Activated T-cell treated with anti-CD3 and anti-CD28 coated beads, Interleukin-2, amount 50 U/mL, for 48 hours (primary cell): ENCODE measurements at regions not wholly inside any gene's neighbourhood (a gene's known extent, or its start where the extent isn't known, plus 50 kb on each side); places are given as distances from the start of the nearest gene placed in this dataset.

Source experiments
- DNase-seq, 2 experiments: peaks; one replicate each; pipeline ENCODE4 v3.0.0-alpha.2; 2020

DNA sequence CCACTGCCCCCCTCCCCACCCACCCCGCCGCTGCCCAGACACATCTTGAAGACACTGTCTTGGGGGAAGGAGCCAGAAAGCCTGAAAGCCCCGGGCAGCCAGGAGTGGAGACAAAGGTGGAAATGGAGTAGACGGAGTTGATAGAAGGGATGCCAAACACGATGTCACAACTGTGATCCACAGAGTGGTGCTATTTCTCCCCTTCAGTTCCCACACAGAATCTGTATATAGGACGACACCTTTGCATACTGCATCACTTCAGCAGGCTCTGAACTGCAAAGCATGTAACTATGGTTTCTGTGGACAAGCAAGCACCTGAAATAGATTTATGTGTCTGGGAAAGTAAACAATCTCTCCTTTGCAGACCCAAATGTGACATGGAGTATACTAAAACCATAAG, 56.4 kb upstream of the F13A1 start:
- no peak for DNase-seq

GRCh38 chr6:6377621-6378020, 57.2 kb upstream of the F13A1 start:
- DNase-seq, result no peak

GRCh38 chr6:6379573-6379972, 59.1 kb upstream of the F13A1 start:
- DNase-seq, result no peak

DNA sequence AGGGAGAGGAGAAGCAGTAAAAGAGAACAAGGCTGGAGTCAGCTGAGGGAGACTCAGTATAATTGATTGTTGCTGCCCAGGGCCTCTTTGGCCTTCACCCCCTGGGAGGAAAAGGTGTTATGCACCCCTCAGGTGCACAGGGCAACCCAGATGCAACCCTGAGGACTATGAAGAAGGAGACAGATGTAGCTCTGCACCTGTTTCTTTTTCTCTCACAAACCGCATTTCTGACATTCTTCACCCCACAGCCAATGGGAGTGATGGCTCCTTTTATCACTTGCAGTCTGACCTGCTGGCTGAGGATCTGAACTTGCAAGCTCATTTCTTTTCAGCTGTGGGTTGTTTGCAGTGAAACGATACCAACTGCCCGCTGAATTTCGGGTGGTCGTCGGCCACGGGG, 64.1 kb upstream of the F13A1 start:
- no peak for DNase-seq

DNA sequence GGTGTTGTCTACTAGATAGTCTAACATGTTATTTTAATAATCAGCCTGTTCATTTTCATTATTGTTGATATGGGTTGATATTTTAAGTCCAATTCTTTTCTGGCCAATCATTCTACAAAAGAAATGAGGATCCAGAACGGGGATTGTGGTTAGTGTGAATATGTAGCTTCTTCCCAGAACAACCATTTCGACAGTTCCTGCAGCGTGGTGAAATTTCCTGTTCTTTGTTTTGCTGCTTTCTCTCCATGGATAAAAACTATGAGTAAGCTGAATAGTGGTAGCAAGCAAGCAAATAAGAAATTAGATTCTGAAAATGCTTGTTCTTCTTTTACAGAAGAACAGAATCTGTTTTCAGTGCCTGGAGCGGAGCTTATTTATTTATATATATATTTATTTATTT, 65.5 kb upstream of the F13A1 start:
- DNase-seq, result no peak

GRCh38 chr6:6390849-6391602, 70.6 kb upstream of the F13A1 start:
- no peak for DNase-seq

GRCh38 chr6:6392214-6393068, 72.0 kb upstream of the F13A1 start:
- DNase-seq, result no peak

DNA sequence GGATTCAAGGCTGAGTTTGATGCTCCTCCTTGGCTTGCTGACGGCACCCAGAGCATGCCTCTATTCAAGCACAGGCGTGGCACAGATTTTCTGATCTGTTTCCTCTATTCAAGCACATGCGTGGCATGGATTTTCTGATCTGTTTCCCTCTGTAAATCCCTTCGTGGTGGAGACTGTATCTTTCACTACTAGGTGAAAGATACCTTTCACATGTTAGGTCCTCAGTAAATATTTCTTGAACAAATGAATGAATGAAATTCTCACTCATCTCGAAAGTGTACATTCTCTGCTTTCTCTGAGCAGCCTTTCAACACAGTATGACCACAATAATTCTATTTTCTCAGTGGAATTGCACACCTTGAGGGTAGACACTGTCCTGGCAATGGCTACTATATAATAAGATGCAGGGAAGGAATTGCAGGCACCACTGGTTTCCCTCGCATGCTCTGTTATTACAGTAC, 72.6 kb upstream of the F13A1 start:
- no peak for DNase-seq

DNA sequence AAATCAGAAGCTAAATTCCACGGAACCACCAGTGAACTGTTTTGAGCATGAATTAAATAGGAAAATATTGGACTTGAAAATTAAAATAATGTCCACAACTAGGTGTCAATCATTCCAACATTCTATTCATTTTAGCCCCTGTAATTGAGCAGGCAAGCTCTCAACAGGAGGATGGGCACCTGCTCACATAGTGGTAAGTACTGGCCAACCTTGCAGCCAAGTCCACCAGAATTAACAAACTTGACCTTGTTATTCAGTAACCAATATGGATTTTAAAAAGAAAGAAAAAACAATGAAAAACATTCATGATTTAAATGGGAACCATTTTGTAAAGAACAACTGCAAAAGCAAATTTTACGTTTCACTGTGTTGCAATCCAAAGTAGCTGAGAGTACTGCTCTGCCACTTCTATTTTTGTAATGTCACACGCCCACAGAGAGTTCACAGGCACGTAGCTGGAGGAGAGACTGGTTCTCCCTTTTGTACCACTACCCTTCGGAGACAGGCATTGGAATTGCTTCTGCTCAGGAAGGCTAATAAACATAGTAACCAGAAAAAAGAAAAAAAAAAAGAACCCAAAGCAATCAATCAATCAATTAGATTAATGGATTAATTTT, 75.2 kb upstream of the F13A1 start:
- no peak for DNase-seq

DNA sequence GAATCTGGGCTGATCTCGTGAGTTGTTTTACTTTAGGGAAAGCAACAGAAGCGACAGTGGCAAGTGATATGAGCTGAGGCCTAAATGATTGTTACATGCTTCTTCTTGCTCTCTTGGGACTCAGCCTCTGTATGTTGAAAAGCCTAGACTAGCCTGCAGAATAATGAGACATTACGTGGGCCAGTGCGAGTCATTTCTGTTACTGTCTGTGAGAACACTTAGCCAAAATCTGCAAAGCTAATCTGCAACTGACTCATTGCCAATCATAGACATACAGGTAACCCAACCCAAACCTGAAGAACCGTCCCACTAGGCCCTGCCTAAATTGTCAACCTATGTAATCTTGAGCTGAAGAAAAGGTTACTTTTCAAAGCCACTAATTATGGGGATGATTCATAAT, 77.4 kb upstream of the F13A1 start:
- DNase-seq, result no peak

DNA sequence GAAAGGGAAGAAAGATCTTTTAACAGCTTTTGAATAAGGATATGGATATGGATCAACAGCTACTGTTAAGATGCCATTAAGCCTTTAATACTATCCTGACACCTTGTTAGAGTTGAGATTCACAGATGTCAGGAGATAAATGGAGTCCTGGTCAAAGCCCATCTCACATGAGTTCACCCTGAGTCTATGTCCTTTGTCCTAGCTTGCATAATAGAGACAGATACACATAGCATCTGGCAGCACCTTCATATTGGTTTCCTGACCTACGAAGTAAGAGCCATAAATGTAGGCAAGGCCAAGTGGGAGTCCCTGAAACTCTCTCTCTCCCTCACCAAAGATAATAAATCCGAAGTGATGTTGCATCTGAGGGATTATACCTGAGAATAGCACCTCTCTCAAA, 79.1 kb upstream of the F13A1 start:
- no peak for DNase-seq

DNA sequence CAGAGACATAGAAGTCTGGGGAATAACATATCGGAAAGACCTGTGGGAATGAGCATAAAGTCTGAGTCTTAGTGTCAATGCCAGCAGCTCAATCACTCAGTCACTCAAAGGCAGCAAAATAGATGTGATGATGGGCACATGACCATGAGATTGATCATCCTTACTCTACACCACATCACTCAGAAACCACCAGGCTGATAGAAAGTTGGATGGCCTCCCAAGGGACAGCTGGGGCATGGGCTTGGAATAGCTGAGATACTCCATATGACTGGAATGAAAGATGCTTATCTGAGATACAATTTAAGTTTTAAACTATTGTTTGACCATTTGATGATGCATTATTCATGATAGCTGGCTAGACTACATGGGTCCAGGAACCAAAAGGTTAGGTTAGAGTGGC, 80.9 kb upstream of the F13A1 start:
- DNase-seq, result no peak

DNA sequence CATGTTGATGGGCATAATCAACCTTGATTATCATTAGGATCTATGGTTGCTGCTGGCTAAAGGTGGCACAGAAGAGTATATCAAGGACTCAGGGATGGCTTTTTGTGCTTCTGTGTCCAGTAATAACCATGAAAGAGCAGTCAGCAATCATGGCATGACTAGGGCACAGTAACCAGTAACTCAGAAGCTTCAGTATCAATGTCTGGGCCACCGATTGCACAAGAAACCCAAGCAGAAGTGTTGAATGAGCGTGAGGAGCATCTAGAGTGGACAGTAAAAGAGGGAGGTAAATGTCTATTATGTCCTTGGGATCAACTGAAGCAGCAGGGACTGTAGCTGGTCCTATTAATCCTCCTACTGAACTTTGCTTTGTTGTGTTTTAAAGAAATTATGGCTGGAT, 81.5 kb upstream of the F13A1 start:
- no peak for DNase-seq

GRCh38 chr6:6402591-6402990, 82.1 kb upstream of the F13A1 start:
- no peak for DNase-seq

DNA sequence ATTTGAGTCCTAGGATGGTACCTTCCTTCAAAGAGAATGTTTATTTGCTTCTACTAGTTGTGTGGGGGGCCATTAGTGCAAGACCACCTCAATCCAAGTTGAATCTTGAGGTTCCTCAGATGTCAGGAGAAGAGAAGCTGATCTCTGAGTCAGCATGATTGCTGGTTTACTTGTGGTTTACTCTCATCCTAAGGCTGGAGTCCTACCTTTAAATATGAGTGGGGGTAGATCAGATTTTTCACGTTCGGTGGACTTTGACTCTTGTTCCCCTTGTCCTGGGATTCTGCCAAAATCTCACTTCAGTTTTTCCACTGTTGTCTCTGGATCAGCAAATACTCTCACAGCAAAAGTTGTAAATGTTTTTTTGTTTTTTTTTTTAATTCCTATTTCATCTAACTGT, 84.6 kb upstream of the F13A1 start:
- DNase-seq, result no peak

DNA sequence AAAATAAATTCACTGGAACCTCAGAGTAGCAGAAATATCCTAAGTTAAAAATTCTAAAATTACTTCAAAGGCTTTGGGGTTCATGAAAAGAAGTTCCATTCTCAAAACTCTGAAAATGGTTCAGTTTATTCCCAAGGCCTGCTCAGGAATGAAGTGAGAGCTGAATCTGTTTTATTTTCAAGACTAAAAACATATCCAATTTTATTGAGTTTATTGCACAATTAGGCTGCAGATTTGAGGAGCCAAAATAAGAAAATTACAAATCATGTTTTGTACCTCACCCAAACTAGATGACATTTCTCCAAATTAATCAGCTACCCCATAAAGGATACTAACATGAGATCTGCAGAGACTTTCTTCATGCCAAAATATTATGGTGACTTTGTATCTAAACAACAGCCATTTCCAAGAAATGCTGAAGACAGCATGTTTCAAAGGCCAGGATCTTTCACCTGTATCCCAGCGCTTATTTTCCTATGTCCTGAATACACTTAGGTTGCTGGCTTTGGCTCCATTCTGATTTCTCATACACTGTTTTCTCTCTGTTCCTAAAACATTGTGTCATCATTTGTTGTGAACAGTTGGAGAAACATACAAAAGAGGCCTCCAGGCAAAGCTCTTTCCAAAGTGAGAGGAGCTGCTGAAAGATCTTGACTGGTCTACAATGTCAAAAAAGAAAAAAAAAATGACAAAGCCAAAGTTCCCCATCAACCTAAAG, 85.7 kb upstream of the F13A1 start:
- no peak for DNase-seq

- no peak for DNase-seq
Observed at GRCh38 chr6:6406715-6407070, 86.2 kb upstream of the F13A1 start.

- no peak for DNase-seq
Observed at GRCh38 chr6:6407071-6407741, 86.7 kb upstream of the F13A1 start.

DNA sequence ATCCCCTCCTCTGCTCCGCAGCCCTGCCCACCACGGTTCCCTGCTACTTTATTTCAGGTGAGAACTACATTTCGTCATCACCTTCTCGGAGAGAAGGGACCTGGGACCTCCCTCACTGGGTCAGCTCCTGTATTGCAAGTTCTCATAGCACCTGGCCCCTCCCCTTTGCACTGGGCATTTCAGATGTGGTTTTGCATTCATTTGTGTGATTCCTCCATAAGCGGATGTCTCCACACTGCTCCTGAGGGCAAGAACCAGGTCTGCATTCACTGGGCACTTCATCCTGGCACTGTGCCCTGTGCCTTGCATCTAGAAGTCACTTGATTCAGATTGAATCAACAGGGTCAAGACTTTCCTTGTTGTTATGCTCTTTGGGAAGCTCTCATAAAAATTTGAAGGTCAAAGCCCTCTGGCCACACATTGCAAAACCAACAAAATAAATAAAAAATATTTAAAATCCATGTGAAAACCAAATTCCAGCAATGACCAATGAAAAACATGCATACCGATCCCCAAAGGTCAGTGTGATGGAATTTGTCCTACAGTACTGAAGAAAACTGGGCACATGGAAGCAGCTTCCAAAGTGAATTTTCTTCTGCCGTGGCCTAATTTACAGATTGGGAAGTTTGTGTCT, 89.1 kb upstream of the F13A1 start:
- no peak for DNase-seq

GRCh38 chr6:6411115-6411514, 90.7 kb upstream of the F13A1 start:
- no peak for DNase-seq

DNA sequence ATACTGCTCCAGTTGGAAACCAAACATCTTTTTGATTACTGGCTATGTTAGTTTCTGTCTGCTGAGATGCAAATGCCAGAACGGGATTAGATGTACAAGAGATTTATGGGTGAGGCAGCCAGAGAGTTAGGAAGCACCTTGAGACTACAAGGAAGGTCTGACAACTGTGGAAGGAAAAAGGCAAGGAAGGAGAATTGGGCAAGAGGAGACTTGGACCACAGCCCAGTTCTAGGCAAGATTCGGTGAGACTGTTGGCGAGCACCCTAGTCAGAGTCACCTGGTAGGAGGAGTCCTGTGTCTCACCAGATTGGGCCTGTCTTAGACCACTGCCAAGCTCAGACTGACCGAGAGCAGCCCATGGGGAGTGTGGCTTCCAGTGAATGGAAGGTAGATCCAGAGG, 91.8 kb upstream of the F13A1 start:
- DNase-seq, result no peak

- no peak for DNase-seq
Observed at GRCh38 chr6:6412700-6413099, 92.2 kb upstream of the F13A1 start.
